ENCODE measurements at regions not wholly inside any gene's neighbourhood (a gene's known extent, or its start where the extent isn't known, plus 50 kb on each side); places are given as distances from the start of the nearest gene placed in this dataset.

- no peak overlapping the region for H3K4me2 ChIP-seq (ENCODE audit: low read length)
- H4K20me1 ChIP-seq (ENCODE audit: insufficient read depth), result no peaks in the 10 kb centered on the region
- no peaks in the 10 kb centered on the region for H3K27me3 ChIP-seq (ENCODE audit: insufficient read depth, low read depth, low read length)
- no peak overlapping the region for H3K4me3 ChIP-seq (ENCODE audit: low read length)
- no peak overlapping the region for H3K9ac ChIP-seq (ENCODE audit: low read length)
- H3K79me2 ChIP-seq (replicated peaks; ENCODE audit: insufficient read depth, low read length), result no peaks in the 10 kb centered on the region
- H3F3A ChIP-seq (ENCODE audit: insufficient read depth, low read length, poor library complexity, severe bottlenecking), result no peaks in the 10 kb centered on the region
- H3K27ac ChIP-seq (ENCODE audit: low read length), result no peak overlapping the region
- TF ChIP-seq TAF1 (IDR thresholded peaks at IDR 0.05; ENCODE audit: low read depth) (no peak), POLR2AphosphoS5 (IDR thresholded peaks at IDR 0.05) (no peak), REST (IDR thresholded peaks at IDR 0.05; ENCODE audit: borderline replicate concordance) (no peak), RAD21 (conservative IDR thresholded peaks at IDR 0.05) (no peak), SMC3 (conservative IDR thresholded peaks at IDR 0.05; ENCODE audit: poor library complexity) (no peak), MXI1 (conservative IDR thresholded peaks at IDR 0.05; ENCODE audit: poor library complexity, severe bottlenecking) (no peak)
- H3K9me3 ChIP-seq (ENCODE audit: low read length), result no peaks in the 10 kb centered on the region
- no peaks in the 10 kb centered on the region for H3K9me2 ChIP-seq (ENCODE audit: insufficient read depth, low read length)
- no peaks in the 10 kb centered on the region for H3K36me3 ChIP-seq (ENCODE audit: insufficient read depth, low read length)
- H2AFZ ChIP-seq (ENCODE audit: low read depth, low read length), result no peak overlapping the region
Measured at GRCh38 chr10:53370347-53370746, 597.8 kb upstream of the MBL2 start.

- no peak overlapping the region for H3K4me2 ChIP-seq (ENCODE audit: low read length)
- H2AFZ ChIP-seq (ENCODE audit: low read depth, low read length), result no peak overlapping the region
- no peak overlapping the region for H3K4me3 ChIP-seq (ENCODE audit: low read length)
- H3K36me3 ChIP-seq (ENCODE audit: insufficient read depth, low read length), result no peaks in the 10 kb centered on the region
- H3K9me3 ChIP-seq (ENCODE audit: low read length), result no peaks in the 10 kb centered on the region
- no peaks in the 10 kb centered on the region for H3K9me2 ChIP-seq (ENCODE audit: insufficient read depth, low read length)
- TF ChIP-seq CTCF (IDR thresholded peaks at IDR 0.05; ENCODE audit: poor library complexity, severe bottlenecking) (no peak), MXI1 (conservative IDR thresholded peaks at IDR 0.05; ENCODE audit: poor library complexity, severe bottlenecking) (no peak), RAD21 (conservative IDR thresholded peaks at IDR 0.05) (no peak), EZH2 (IDR thresholded peaks at IDR 0.05; ENCODE audit: borderline replicate concordance, insufficient read depth, low read length, poor library complexity, severe bottlenecking) (no peak), SMC3 (conservative IDR thresholded peaks at IDR 0.05; ENCODE audit: poor library complexity) (no peak), EP300 (conservative IDR thresholded peaks at IDR 0.05; ENCODE audit: poor library complexity, severe bottlenecking) (no peak), POLR2AphosphoS5 (IDR thresholded peaks at IDR 0.05) (no peak), TAF1 (IDR thresholded peaks at IDR 0.05; ENCODE audit: low read depth) (no peak), REST (IDR thresholded peaks at IDR 0.05; ENCODE audit: borderline replicate concordance) (no peak)
- H3K27ac ChIP-seq (ENCODE audit: low read length), result no peak overlapping the region
- no peak overlapping the region for H3K9ac ChIP-seq (ENCODE audit: low read length)
- no peaks in the 10 kb centered on the region for H4K20me1 ChIP-seq (ENCODE audit: insufficient read depth)
- H3K79me2 ChIP-seq (replicated peaks; ENCODE audit: insufficient read depth, low read length), result no peaks in the 10 kb centered on the region
- no peaks in the 10 kb centered on the region for H3F3A ChIP-seq (ENCODE audit: insufficient read depth, low read length, poor library complexity, severe bottlenecking)
- no peaks in the 10 kb centered on the region for H3K27me3 ChIP-seq (ENCODE audit: insufficient read depth, low read depth, low read length)
Measured at GRCh38 chr10:53361936-53362335, 589.4 kb upstream of the MBL2 start.
